ENCODE measurements at regions not wholly inside any gene's neighbourhood (a gene's known extent, or its start where the extent isn't known, plus 50 kb on each side); places are given as distances from the start of the nearest gene placed in this dataset.
A peak's percentile ranks its signal among the peaks of the same experiment; 100 is the strongest.

DNA sequence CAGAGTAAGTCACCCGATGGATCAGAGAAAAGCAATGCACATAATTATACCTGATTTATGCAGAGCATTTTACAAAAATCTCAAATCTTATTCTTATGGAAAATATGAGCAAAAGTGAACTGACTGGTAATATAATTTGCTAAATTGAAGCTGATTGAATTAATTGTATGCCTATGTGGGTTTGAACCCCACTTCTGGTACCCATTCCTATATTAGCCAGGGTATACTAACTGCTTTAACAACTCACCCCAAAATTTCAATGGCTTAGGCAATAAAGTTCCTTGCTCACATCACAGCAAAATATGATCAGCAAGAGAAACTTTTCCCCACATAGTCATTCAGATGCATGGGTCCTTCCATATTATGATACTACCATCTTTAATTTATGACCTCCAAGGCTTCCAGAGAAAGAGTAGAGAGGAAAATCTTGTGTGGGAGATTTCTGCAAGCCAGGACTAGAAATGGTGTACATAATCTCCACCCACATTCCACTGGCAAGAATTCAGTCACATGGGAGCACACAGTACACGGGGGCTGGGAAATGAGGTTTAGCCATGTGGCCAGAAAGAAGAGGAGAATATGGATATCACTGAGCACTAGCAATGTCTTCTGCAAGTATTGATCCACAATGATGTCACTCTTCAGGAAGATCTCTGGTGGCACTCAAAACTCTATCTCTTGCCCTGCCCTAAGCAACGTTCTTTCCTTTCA, 640.7 kb downstream of the BCOR start:
- no peak overlapping the region for H3K27ac Mint-ChIP-seq (ENCODE audit: unreplicated experiment)
- no peaks in the 10 kb centered on the region for H3K9me3 Mint-ChIP-seq (ENCODE audit: unreplicated experiment)
- TF ChIP-seq, protein P1, sequence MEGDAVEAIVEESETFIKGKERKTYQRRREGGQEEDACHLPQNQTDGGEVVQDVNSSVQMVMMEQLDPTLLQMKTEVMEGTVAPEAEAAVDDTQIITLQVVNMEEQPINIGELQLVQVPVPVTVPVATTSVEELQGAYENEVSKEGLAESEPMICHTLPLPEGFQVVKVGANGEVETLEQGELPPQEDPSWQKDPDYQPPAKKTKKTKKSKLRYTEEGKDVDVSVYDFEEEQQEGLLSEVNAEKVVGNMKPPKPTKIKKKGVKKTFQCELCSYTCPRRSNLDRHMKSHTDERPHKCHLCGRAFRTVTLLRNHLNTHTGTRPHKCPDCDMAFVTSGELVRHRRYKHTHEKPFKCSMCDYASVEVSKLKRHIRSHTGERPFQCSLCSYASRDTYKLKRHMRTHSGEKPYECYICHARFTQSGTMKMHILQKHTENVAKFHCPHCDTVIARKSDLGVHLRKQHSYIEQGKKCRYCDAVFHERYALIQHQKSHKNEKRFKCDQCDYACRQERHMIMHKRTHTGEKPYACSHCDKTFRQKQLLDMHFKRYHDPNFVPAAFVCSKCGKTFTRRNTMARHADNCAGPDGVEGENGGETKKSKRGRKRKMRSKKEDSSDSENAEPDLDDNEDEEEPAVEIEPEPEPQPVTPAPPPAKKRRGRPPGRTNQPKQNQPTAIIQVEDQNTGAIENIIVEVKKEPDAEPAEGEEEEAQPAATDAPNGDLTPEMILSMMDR (IDR thresholded peaks at IDR 0.05; ENCODE audit: insufficient read depth in 1 of 2, low read depth in 1 of 2, low read length in 1 of 2, severe bottlenecking in 1 of 2, unreplicated experiment in 1 of 2): no peak
- H3K36me3 Mint-ChIP-seq (ENCODE audit: insufficient read depth, unreplicated experiment): no peaks in the 10 kb centered on the region
- intact Hi-C loops (cut with micrococcal nuclease; ENCODE audit: unreplicated experiment): no loop called here
- Histone ChIP-seq H3K9me3 (no peaks in the 10 kb centered on the region), H3K36me3 (ENCODE audit: control insufficient read depth, insufficient read depth, low read length) (no peaks in the 10 kb centered on the region), H3K4me3 (ENCODE audit: low read depth, low read length) (no peak overlapping the region), H3K27me3 (replicated peaks; ENCODE audit: control insufficient read depth, insufficient read depth, low read length) (no peaks in the 10 kb centered on the region), H3K4me1 (no peaks in the 10 kb centered on the region)
- no peak for DNase-seq
- CTCF ChIA-PET: no interaction called here
- H3K4me1 Mint-ChIP-seq (ENCODE audit: low read depth, unreplicated experiment): peaks cover 11% of the 10 kb centered on the region
- POLR2A ChIA-PET: no interaction called here
- no peak overlapping the region for H3K4me3 Mint-ChIP-seq (ENCODE audit: unreplicated experiment)
- no peaks in the 10 kb centered on the region for H3K27me3 Mint-ChIP-seq (ENCODE audit: insufficient read depth, unreplicated experiment)
- BruUV-seq (replicated peaks): no TSS peak

DNA sequence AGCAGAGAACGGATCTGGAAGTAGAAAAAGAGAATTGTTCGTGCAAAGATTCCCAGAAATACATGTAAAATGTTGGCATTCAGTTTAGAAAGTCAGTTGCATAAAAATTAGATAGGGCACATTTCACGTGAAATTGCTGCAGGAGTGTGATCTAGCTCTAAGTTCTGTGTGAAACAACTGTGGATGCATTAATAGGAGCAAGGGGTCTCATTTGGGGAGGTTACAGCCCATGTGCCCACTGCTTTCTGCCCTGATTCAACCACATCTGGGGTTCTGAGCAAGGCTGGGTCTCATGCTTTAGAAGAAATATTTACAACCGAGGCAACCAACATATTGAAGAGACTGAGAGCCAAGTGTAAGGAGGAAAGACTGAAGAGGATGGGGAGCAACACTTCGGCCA, 639.0 kb downstream of the BCOR start:
- no peaks in the 10 kb centered on the region for H3K27me3 ChIP-seq (replicated peaks; ENCODE audit: control insufficient read depth, insufficient read depth, low read length)
- no peak for DNase-seq
- no peak overlapping the region for H3K4me3 ChIP-seq (ENCODE audit: low read depth, low read length)
- BruUV-seq (replicated peaks): no TSS peak
- POLR2A ChIA-PET: no interaction called here
- intact Hi-C loops (cut with micrococcal nuclease; ENCODE audit: unreplicated experiment): no loop called here
- no peaks in the 10 kb centered on the region for H3K4me1 ChIP-seq
- CTCF ChIA-PET: no interaction called here
- Mint-ChIP-seq H3K9me3 (ENCODE audit: unreplicated experiment) (no peaks in the 10 kb centered on the region), H3K27me3 (ENCODE audit: insufficient read depth, unreplicated experiment) (no peaks in the 10 kb centered on the region), H3K4me1 (ENCODE audit: low read depth, unreplicated experiment) (peaks cover 11% of the 10 kb centered on the region), H3K4me3 (ENCODE audit: unreplicated experiment) (no peak overlapping the region), H3K36me3 (ENCODE audit: insufficient read depth, unreplicated experiment) (no peaks in the 10 kb centered on the region), H3K27ac (ENCODE audit: unreplicated experiment) (no peak overlapping the region)
- TF ChIP-seq, protein P1 (IDR thresholded peaks at IDR 0.05; ENCODE audit: insufficient read depth in 1 of 2, low read depth in 1 of 2, low read length in 1 of 2, severe bottlenecking in 1 of 2, unreplicated experiment in 1 of 2): no peak
- no peaks in the 10 kb centered on the region for H3K36me3 ChIP-seq (ENCODE audit: control insufficient read depth, insufficient read depth, low read length)
- no peaks in the 10 kb centered on the region for H3K9me3 ChIP-seq

DNA sequence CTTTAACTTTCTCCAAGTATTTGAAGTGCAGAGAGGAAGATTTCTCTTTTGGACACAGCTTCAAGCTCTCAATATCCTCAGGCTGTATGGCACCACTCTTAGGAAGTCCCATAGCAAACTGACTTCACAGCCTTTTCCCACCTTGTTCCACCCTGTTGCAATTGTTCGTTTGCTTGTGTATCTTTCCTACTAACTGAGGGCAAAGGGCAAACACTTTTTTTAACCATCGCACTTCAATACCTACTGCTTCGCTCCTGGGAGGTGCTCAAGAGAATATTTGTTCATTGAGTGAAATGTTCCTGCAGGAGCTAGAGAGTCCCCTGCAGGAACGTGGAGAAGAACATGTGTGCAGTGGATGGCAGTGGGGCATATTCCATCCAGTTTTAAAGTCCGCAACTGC, 638.6 kb downstream of the BCOR start:
- Mint-ChIP-seq H3K9me3 (ENCODE audit: unreplicated experiment) (no peaks in the 10 kb centered on the region), H3K27me3 (ENCODE audit: insufficient read depth, unreplicated experiment) (no peaks in the 10 kb centered on the region), H3K27ac (ENCODE audit: unreplicated experiment) (no peak overlapping the region), H3K4me1 (ENCODE audit: low read depth, unreplicated experiment) (peaks cover 11% of the 10 kb centered on the region), H3K36me3 (ENCODE audit: insufficient read depth, unreplicated experiment) (no peaks in the 10 kb centered on the region), H3K4me3 (ENCODE audit: unreplicated experiment) (no peak overlapping the region)
- no TSS peak for BruUV-seq (replicated peaks)
- CTCF ChIA-PET: no interaction called here
- no peaks in the 10 kb centered on the region for H3K27me3 ChIP-seq (replicated peaks; ENCODE audit: control insufficient read depth, insufficient read depth, low read length)
- no peaks in the 10 kb centered on the region for H3K36me3 ChIP-seq (ENCODE audit: control insufficient read depth, insufficient read depth, low read length)
- POLR2A ChIA-PET: no interaction called here
- DNase-seq: peak in 1 of 2 experiments; percentile 6
- no peaks in the 10 kb centered on the region for H3K4me1 ChIP-seq
- H3K4me3 ChIP-seq (ENCODE audit: low read depth, low read length): no peak overlapping the region
- TF ChIP-seq, protein P1 (IDR thresholded peaks at IDR 0.05; ENCODE audit: insufficient read depth in 1 of 2, low read depth in 1 of 2, low read length in 1 of 2, severe bottlenecking in 1 of 2, unreplicated experiment in 1 of 2): no peak
- intact Hi-C loops (cut with micrococcal nuclease; ENCODE audit: unreplicated experiment): no loop called here
- H3K9me3 ChIP-seq: no peaks in the 10 kb centered on the region

Measured in Caco-2 (cell line).